Epithelial cell of esophagus (primary cell): ENCODE measurements at regions not wholly inside any gene's neighbourhood (a gene's known extent, or its start where the extent isn't known, plus 50 kb on each side); places are given as distances from the start of the nearest gene placed in this dataset.

Source experiments
- DNase-seq: peaks from one replicate; pipeline ENCODE4 v3.0.0; 2010; ENCODE audit warnings: low read depth
- H3K4me3 ChIP-seq: 2 replicates; pipeline ENCODE4 v1.5.1; 2011; ENCODE audit warnings: mild to moderate bottlenecking, low read length, control low read depth
- CTCF ChIP-seq: IDR thresholded peaks from 2 replicates; pipeline ENCODE4 v1.5.1; 2011; ENCODE audit warnings: low read depth, mild to moderate bottlenecking, low read length, control low read depth, inconsistent platforms; ENCODE audit not compliant: insufficient read depth; ENCODE audit errors: missing control alignments

- TF ChIP-seq CTCF = no peak
- no peak for DNase-seq
- no peak overlapping the region for H3K4me3 ChIP-seq
Measured at GRCh38 chr7:125908711-125909110, 979.1 kb upstream of the POT1 start.

GRCh38 chr7:125899577-125899976, 970.0 kb upstream of the POT1 start:
- H3K4me3 ChIP-seq = no peak overlapping the region
- no peak for DNase-seq
- TF ChIP-seq CTCF = no peak

GRCh38 chr7:125892434-125892833, 962.8 kb upstream of the POT1 start:
- no peak for TF ChIP-seq CTCF
- DNase-seq = no peak
- no peak overlapping the region for H3K4me3 ChIP-seq

- TF ChIP-seq CTCF = no peak
- no peak overlapping the region for H3K4me3 ChIP-seq
- DNase-seq = no peak
Measured at GRCh38 chr7:125878988-125879387, 949.4 kb upstream of the POT1 start.

GRCh38 chr7:125878235-125878956, 948.8 kb upstream of the POT1 start:
- no peak overlapping the region for H3K4me3 ChIP-seq
- no peak for DNase-seq
- no peak for TF ChIP-seq CTCF

GRCh38 chr7:125877246-125877645, 947.6 kb upstream of the POT1 start:
- DNase-seq = no peak
- H3K4me3 ChIP-seq = no peak overlapping the region
- TF ChIP-seq CTCF = no peak

- no peak for TF ChIP-seq CTCF
- DNase-seq = peak; percentile 37
- no peak overlapping the region for H3K4me3 ChIP-seq
Measured at GRCh38 chr7:125876431-125876830, 946.8 kb upstream of the POT1 start.
